Smooth muscle cell (in vitro differentiated cells): ENCODE measurements at regions not wholly inside any gene's neighbourhood (a gene's known extent, or its start where the extent isn't known, plus 50 kb on each side); places are given as distances from the start of the nearest gene placed in this dataset.
"Not testable (repeated sequence)": the region's sequence is repeated elsewhere in the genome, so short reads cannot be mapped to it uniquely, and the experiment has no call there.

Experiments used
- DNase-seq: peaks from one replicate; lab custom pipeline; 2025; ENCODE audit not compliant: unreplicated experiment; lab: John Stamatoyannopoulos, UW
- H2AFZ ChIP-seq: fragments of 200-600 bp; sonication (generic); 2 replicates; pipeline ENCODE4 v1.6.0; 2016; ENCODE audit warnings: antibody characterized with exemption, low read depth, mild to moderate bottlenecking
- H3F3A ChIP-seq: fragments of 200-600 bp; sonication (generic); 2 replicates; pipeline ENCODE4 v1.6.0; 2017; ENCODE audit warnings: antibody characterized with exemption, low read depth
- H3K27ac ChIP-seq: fragments of 200-600 bp; sonication (generic); 2 replicates; pipeline ENCODE4 v1.5.1; 2016; ENCODE audit warnings: low read depth, mild to moderate bottlenecking
- H3K27me3 ChIP-seq: fragments of 200-600 bp; sonication (generic); 2 replicates; pipeline ENCODE4 v1.6.1; 2016; ENCODE audit warnings: low read depth, mild to moderate bottlenecking
- H3K36me3 ChIP-seq: fragments of 200-600 bp; sonication (generic); 2 replicates; pipeline ENCODE4 v1.5.1; 2016; ENCODE audit warnings: low read depth
- H3K4me1 ChIP-seq: fragments of 200-600 bp; sonication (generic); 2 replicates; pipeline ENCODE4 v1.5.1; 2016; ENCODE audit warnings: low read depth
- H3K4me2 ChIP-seq: fragments of 200-600 bp; sonication (generic); 2 replicates; pipeline ENCODE4 v1.6.0; 2016; ENCODE audit warnings: mild to moderate bottlenecking
- H3K4me3 ChIP-seq: fragments of 200-600 bp; sonication (generic); 2 replicates; pipeline ENCODE4 v1.5.1; 2016; ENCODE audit warnings: mild to moderate bottlenecking
- H3K79me2 ChIP-seq: fragments of 200-600 bp; sonication (generic); 2 replicates; pipeline ENCODE4 v1.6.0; 2016; ENCODE audit warnings: low read depth, mild to moderate bottlenecking
- H3K9ac ChIP-seq: fragments of 200-600 bp; sonication (generic); 2 replicates; pipeline ENCODE4 v1.6.0; 2016; ENCODE audit warnings: low read depth
- H3K9me3 ChIP-seq: fragments of 200-600 bp; sonication (generic); replicated peaks from 2 replicates; pipeline ENCODE4 v1.5.1; 2016; ENCODE audit warnings: low read depth
- H4K20me1 ChIP-seq: fragments of 200-600 bp; sonication (generic); 2 replicates; pipeline ENCODE4 v1.6.0; 2016; ENCODE audit warnings: low read depth
- WGBS: methylation state at CpG from one replicate; pipeline ENCODE4 v1.1.7; 2016; ENCODE audit warnings: low lambda C conversion rate; 5-methylcytosine and 5-hydroxymethylcytosine counted together
- TF ChIP-seq, protein P1 (sequence below): fragments of 200-600 bp; sonication (generic); IDR thresholded peaks from 2 replicates; pipeline ENCODE4 v1.5.1; 2017; ENCODE audit warnings: borderline replicate concordance, mild to moderate bottlenecking, antibody characterized with exemption; ENCODE audit not compliant: insufficient read depth, poor library complexity, severe bottlenecking

DNA sequence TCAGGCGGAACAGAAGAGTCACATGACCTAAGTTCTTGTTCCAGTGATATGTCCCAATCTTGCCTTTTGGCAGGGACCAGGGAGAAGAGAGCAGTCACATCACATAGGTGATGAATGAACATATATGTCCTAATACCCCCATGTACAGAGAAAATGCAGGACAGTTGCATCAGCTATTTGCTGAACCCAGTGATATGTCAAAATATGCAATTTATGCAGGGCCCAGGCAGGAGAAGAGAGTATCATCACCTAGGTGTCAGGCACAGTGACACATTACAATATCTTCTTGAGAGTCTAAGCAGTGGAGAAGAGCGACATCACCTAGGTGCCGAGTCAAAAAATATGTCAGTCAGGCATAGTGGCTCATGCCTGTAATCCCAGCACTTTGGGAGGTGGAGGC is 139.9 kb downstream of the ZNF675 start:
- WGBS = 87% methylated on average over 3 of the region's 3 CpGs
- no peak for DNase-seq
- no peak overlapping the region for H3K4me2 ChIP-seq
- H3K4me3 ChIP-seq = no peak overlapping the region
- no peaks in the 10 kb centered on the region for H3K4me1 ChIP-seq
- H3K9me3 ChIP-seq = peaks cover 4% of the 10 kb centered on the region
- H3K27me3 ChIP-seq = no peaks in the 10 kb centered on the region
- H3K9ac ChIP-seq = no peak overlapping the region
- H3F3A ChIP-seq = no peaks in the 10 kb centered on the region
- no peaks in the 10 kb centered on the region for H3K36me3 ChIP-seq
- no peaks in the 10 kb centered on the region for H3K79me2 ChIP-seq
- H3K27ac ChIP-seq = no peak overlapping the region
- TF ChIP-seq, protein P1, sequence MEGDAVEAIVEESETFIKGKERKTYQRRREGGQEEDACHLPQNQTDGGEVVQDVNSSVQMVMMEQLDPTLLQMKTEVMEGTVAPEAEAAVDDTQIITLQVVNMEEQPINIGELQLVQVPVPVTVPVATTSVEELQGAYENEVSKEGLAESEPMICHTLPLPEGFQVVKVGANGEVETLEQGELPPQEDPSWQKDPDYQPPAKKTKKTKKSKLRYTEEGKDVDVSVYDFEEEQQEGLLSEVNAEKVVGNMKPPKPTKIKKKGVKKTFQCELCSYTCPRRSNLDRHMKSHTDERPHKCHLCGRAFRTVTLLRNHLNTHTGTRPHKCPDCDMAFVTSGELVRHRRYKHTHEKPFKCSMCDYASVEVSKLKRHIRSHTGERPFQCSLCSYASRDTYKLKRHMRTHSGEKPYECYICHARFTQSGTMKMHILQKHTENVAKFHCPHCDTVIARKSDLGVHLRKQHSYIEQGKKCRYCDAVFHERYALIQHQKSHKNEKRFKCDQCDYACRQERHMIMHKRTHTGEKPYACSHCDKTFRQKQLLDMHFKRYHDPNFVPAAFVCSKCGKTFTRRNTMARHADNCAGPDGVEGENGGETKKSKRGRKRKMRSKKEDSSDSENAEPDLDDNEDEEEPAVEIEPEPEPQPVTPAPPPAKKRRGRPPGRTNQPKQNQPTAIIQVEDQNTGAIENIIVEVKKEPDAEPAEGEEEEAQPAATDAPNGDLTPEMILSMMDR = no peak
- no peaks in the 10 kb centered on the region for H4K20me1 ChIP-seq
- no peak overlapping the region for H2AFZ ChIP-seq

DNA sequence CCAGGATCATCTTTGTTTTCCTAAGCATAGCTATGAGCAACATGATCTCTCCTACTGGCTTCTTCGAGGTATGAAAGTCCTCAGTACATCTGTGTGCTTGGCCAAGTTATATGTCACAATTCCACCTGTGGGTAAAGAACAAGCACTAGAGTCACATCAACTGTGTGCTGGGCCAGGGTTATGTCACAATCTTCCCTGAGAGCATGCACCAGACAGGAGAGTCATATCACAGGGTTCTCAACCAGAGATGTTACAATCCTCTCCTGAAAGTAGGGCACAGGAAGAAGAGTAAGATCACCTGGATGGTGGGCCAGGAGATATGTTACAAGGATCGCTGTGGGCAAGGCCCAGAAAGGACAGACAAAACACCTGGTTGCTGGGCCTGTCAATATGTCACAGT is 143.7 kb downstream of the ZNF675 start:
- no peaks in the 10 kb centered on the region for H3F3A ChIP-seq
- H3K9me3 ChIP-seq = peaks cover 4% of the 10 kb centered on the region
- no peaks in the 10 kb centered on the region for H3K79me2 ChIP-seq
- no peak for DNase-seq
- no peaks in the 10 kb centered on the region for H3K27me3 ChIP-seq
- no peaks in the 10 kb centered on the region for H4K20me1 ChIP-seq
- no peak overlapping the region for H3K4me2 ChIP-seq
- no peak overlapping the region for H3K4me3 ChIP-seq
- H3K27ac ChIP-seq = no peak overlapping the region
- 88% methylated on average over 2 of the region's 2 CpGs for WGBS
- H2AFZ ChIP-seq = no peak overlapping the region
- no peak overlapping the region for H3K9ac ChIP-seq
- no peaks in the 10 kb centered on the region for H3K4me1 ChIP-seq
- TF ChIP-seq, protein P1 = no peak
- H3K36me3 ChIP-seq = no peaks in the 10 kb centered on the region

DNA sequence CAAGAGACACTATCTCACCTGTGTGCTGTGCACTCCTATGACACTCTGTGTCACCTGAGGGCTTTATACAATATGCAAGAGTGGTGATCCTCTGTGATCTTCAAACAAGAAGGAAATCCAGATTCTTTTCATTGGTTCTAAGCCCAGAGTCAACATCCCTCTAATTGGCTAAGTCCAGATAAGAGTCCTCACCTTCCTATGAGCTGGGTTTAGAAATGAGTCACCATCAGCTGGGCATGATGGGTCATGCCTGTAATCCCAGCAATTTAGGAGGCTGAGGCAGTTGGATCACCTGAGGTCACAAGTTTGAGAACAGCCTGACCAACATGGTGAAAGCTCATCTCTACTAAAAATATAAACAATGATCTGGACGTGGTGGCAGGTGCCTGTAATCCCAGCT is 144.4 kb downstream of the ZNF675 start:
- DNase-seq = no peak
- Histone ChIP-seq H3K9ac (no peak overlapping the region), H3K79me2 (no peaks in the 10 kb centered on the region), H3K4me3 (no peak overlapping the region), H4K20me1 (no peaks in the 10 kb centered on the region), H3F3A (no peaks in the 10 kb centered on the region), H2AFZ (no peak overlapping the region), H3K27ac (no peak overlapping the region), H3K36me3 (no peaks in the 10 kb centered on the region), H3K4me2 (no peak overlapping the region), H3K27me3 (no peaks in the 10 kb centered on the region), H3K9me3 (peaks cover 4% of the 10 kb centered on the region), H3K4me1 (no peaks in the 10 kb centered on the region)
- TF ChIP-seq, protein P1 = no peak
- WGBS = 54% methylated on average over 1 of the region's 1 CpG

DNA sequence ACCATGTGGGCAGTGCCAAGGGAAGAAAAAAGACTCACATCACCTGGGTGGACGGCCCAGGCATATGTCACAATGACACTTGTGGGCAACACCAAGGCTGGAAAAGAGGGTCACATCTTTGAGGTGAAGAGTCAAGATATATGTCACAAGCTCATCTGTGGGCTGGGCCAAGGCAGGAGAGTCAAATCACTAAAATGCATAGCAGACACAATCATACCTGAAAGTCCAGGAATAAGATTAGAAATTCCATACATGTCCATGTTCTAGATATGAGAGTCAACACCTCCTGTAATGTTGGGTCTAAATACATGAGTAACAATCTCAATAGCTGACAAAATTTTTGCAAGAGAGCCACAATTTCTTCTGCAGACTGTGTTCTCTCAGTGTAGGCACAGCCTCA is 145.0 kb downstream of the ZNF675 start:
- H3K27ac ChIP-seq = no peak overlapping the region
- H3K4me1 ChIP-seq = no peaks in the 10 kb centered on the region
- H4K20me1 ChIP-seq = no peaks in the 10 kb centered on the region
- H3K9me3 ChIP-seq = no peaks in the 10 kb centered on the region
- H3K9ac ChIP-seq = no peak overlapping the region
- no peaks in the 10 kb centered on the region for H3K36me3 ChIP-seq
- no peak overlapping the region for H3K4me3 ChIP-seq
- TF ChIP-seq, protein P1 = no peak
- no peak overlapping the region for H2AFZ ChIP-seq
- DNase-seq = no peak
- H3K4me2 ChIP-seq = no peak overlapping the region
- no peaks in the 10 kb centered on the region for H3F3A ChIP-seq
- H3K79me2 ChIP-seq = no peaks in the 10 kb centered on the region
- 60% methylated on average over 1 of the region's 1 CpG for WGBS
- H3K27me3 ChIP-seq = no peaks in the 10 kb centered on the region

DNA sequence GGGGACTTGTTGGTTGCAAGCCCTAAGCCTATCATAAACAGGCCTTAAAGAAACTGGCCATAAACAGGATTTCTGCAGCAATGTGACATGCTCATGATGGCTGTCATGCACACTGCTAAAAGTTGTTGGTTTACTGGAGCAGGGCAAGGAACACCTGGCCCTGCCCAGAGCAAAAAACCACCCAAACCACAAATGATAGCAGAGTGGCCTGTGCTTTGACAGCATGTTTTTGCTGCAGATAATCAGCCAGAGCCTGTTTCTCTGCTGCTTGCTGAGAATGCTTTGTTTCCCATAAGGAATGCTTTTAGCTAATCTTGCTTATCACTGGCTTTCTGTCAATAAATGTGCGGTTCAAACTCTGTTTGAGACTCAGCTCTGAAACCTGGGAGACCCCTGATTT is 144.9 kb upstream of the ZNF91 start:
- H3K79me2 ChIP-seq, H3K4me2 ChIP-seq, H3K9ac ChIP-seq, H3K4me3 ChIP-seq, H3K9me3 ChIP-seq, DNase-seq, H3K4me1 ChIP-seq, H2AFZ ChIP-seq, H3K27me3 ChIP-seq, H3K27ac ChIP-seq, H3F3A ChIP-seq, H4K20me1 ChIP-seq, H3K36me3 ChIP-seq: not testable (repeated sequence)
- 40% methylated on average over 1 of the region's 1 CpG for WGBS
